OCI-M2 (cell line): ENCODE measurements at regions not wholly inside any gene's neighbourhood (a gene's known extent, or its start where the extent isn't known, plus 50 kb on each side); places are given as distances from the start of the nearest gene placed in this dataset.

Experiments used
- DNase-seq: peaks from one replicate; lab custom pipeline; 2025; ENCODE audit not compliant: unreplicated experiment; lab: John Stamatoyannopoulos, UW

DNA sequence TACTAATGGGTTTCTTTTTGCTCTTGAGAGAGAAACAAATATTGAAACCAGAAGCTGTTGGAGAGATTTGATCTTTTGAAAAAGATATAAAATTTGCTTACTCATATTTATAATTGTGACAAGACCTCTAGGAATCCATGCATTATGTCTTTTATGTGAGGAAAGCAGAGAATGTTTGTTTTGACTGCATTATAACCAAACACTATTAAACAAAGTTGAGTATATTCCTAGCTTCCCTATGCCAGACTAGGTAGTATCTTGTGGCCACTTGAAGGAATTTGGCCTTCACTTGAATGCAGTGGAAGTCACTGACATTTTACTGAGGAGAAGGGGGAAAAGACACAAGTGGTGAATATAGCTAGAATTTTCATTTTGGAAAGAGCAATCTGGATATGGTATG is 521.8 kb upstream of the ZEB2 start:
- no peak for DNase-seq

DNA sequence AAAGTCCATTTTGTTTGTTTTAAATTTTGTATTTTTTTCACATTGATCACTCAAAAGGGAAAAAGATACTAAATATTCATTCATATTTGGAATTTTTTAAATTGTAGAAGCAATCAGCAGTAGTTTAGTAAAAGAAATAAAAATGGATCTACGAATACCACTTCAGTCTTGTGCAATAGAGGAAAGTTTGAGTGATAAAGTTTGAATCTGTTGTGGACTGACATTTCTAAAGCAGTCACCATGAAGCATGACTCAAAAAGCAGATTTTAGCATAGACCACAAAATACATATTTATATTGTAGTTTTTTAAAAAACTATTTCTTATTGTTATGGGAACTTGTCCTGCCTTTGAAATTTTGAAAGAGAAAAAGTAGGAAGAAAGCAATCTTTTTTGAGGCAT is 520.5 kb upstream of the ZEB2 start:
- no peak for DNase-seq

- no peak for DNase-seq
These were observed 518.2 kb upstream of the ZEB2 start for GRCh38 chr2:145038041-145038525.

DNA sequence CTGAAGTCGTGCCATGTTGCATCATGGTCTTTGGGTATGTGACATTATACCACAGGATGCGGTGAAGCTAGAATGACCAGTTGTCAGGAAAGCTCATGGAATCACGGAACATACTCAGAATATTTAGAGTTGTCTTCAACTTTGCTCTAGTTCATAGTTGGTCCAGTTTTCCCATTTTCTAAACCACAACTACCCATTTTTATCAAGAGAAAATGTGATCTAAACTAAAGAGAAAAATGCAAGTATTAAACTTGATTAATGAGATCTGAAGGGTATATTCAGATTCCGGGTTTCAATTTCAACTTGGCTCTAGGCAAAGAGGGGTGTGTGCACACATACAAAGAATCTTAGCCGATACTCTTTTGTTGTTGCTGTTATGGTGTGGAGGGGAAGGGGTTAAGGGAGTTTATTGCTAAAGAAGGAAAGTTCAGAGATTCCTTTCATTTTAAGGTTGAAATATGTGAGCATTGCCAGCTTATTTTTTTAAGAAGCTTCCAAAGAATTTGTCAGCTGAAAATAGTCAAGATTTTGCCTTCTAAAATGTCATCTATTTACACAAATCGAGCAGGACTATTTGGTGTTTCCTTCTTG is 516.6 kb upstream of the ZEB2 start:
- DNase-seq, result no peak

GRCh38 chr2:145034511-145034910 is 514.6 kb upstream of the ZEB2 start:
- DNase-seq, result no peak

DNA sequence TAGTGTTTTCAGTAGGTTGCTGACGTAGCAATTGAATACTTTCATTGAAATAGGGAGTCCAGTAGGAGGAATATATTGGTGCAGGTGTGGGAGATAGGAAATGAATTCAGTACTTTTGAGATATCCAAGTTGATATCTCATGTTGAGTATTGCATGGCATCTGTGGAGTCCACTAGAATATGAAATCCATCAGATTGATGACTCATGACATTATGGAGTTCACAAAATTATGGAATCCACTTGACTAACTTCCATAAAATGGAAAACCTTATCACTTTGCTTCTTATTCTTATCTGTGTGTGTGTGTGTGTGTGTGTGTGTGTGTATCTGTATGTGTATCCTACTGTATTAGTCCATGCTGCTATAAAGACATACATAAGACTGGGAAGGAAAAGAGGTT is 513.5 kb upstream of the ZEB2 start:
- DNase-seq, result no peak

- no peak for DNase-seq
These were observed 512.9 kb upstream of the ZEB2 start for GRCh38 chr2:145032791-145033190.

DNA sequence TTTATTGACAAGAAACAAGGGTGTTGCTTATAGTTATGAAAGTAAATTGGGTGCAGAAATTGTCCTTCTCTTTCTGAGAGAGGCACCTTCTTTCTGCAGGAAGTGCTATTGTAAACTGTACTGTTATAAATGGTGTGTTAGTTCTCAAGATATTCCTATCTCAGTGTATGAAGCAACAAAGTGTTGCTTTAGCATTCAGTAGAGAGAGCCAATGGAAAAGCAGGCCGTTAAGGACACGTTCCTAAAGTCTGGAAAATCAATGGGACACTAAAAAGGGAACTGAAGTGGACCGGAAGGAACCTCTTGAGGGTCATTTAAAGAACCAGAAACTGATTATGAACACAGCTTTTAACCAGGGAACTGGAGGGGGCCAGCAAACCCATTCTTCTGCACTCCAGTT is 510.0 kb upstream of the ZEB2 start:
- no peak for DNase-seq

GRCh38 chr2:145029081-145029480 is 509.2 kb upstream of the ZEB2 start:
- DNase-seq, result no peak

DNA sequence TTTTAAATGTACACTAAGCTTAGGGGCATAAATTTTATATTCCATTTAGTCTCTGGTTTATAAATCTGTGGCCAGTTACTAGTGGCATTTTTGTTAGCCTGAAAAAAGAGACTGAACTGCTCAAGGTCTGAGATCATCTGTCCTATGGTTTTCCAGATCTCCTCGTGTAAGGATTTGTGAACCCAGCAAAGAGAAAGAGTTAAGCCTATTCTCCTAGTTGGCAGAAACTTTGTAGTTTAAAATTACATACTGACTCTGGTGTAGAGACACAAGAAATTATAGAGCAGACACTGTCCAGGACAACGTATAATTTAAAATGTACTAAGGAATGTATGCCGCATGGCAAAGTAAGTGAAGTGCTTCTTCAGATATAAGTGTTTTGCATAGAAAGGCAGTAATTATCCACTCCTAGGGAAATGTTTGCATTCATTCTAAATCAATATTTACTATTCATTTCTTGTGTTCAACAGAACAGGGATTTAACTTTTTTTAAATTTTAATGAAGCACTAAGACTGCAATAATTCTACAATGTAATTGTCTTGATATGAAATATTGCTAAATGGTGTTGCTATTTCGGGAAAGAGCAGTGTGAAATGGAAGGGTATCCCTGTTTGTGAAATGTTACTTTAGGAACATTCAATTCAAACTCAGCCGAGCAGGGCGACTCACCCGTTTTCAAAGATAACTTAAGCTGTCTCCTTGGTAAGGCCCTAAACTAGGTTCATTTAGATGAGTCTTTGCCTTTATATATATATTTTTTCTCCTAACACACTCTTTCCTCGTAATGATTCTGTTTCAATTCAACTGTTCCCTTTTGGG is 508.4 kb upstream of the ZEB2 start:
- DNase-seq, result no peak

GRCh38 chr2:145026456-145027455 is 506.8 kb upstream of the ZEB2 start:
- no peak for DNase-seq

DNA sequence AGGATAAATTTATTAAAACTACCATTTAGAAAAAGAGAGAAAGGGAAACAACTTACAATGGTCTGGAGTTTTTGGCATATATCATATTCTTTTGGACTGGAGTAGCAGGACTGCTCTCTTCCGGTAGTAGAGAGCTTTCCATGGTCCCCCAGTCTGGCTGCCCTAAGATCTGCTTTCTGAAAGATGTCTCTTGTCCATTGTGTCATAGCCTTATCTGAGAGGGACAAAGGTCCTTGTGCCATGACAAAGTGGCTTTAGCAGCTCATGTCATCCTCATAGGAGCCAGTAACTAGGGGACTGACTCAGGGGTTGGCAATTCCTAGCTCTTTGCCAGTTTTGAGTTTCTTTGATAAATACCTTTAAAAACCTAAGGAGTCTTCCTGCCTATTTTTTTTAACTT is 505.5 kb upstream of the ZEB2 start:
- DNase-seq, result no peak

GRCh38 chr2:145023334-145023934 is 503.5 kb upstream of the ZEB2 start:
- no peak for DNase-seq

GRCh38 chr2:145022666-145023333 is 502.9 kb upstream of the ZEB2 start:
- no peak for DNase-seq

DNA sequence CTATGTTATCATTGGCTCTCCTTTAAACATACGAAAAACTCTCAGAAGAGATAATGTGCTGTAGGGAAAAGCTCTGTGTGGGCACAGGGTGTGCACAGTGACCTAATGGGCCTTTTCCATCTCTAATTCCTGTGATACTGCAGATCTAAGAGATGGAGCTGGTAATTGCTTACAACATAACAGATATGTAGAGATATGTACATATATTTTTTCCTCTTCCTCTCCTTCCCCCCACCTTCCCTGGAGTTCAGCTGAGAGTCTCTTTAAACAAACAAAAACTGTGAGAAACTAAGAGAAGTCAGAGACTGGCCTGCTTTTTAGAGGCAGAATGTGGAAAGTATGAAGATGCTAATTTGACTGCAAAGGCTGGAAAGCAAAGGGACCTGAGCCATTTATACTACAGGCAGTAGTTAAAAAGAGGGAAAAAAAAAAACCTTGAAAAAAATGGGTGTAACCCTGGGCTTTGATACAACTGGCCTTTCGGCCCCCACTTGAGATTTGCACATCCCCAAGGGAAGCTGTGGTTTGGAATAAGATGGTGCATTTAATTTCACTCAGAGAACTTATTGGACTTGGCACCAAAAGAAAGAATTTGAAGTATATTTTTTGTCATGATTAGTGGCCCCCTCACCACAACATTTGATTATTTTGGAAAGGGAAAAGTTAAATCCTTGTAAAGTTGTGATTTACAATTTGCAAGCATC is 502.2 kb upstream of the ZEB2 start:
- no peak for DNase-seq

- DNase-seq, result no peak
These were observed 500.8 kb upstream of the ZEB2 start for GRCh38 chr2:145020694-145021093.

GRCh38 chr2:145020139-145020538 is 500.2 kb upstream of the ZEB2 start:
- DNase-seq, result no peak

DNA sequence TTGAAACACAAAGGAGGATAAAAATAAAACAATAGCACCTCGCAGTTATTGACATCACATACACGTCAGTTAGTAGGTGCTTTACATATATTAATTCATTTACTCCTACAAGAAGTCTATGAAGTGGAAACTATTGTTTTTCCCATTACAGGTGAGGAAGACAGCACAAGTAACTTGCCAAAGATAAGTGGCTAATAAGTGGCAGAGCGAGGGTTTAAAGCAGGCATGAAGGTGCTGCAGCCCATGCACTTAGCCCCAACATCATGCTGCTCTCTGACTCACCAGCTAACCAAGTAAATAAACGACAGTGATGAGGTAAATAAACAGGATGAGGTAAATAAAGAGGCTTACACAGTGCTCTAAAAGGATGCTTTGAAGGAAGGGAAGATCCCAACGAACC is 498.6 kb upstream of the ZEB2 start:
- no peak for DNase-seq

GRCh38 chr2:145017149-145017548 is 497.2 kb upstream of the ZEB2 start:
- no peak for DNase-seq

GRCh38 chr2:145016711-145017110 is 496.8 kb upstream of the ZEB2 start:
- no peak for DNase-seq
